ENCODE measurements at regions not wholly inside any gene's neighbourhood (a gene's known extent, or its start where the extent isn't known, plus 50 kb on each side); places are given as distances from the start of the nearest gene placed in this dataset.

DNA sequence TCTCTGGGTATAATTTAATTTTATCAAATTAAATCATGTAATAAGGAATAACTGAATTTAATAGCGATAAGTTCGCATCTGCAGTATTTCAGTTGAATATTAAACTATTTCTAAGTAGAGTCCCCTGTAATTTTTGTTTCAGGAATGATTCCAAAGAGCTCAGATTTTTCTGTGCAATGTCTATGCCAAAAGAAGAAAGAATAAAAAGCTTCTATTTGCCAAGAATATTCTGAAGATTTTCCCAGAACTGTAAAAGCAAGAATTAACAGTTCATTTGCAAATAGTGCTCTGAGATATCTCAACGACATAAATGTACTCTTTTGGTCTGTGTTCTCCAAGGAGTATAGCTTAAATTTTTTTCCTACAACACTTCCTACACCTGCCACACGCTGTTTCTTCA lies 1242.8 kb upstream of the DIAPH2 start:
- no peak for ATAC-seq
- TF ChIP-seq RARB (CRISPR knock-in tag; IDR thresholded peaks at IDR 0.05), result no peak
- TF ChIP-seq TOX (CRISPR knock-in tag; IDR thresholded peaks at IDR 0.05; ENCODE audit: borderline replicate concordance), result no peak
- no peak for TF ChIP-seq CSDC2 (CRISPR knock-in tag; IDR thresholded peaks at IDR 0.05)
- TF ChIP-seq ZC3H10 (CRISPR knock-in tag; IDR thresholded peaks at IDR 0.05), result no peak
- TF ChIP-seq ZNF70 (CRISPR knock-in tag; IDR thresholded peaks at IDR 0.05), result no peak
- no peak for TF ChIP-seq ZFP3 (CRISPR knock-in tag; IDR thresholded peaks at IDR 0.05)
- TF ChIP-seq ZNF8 (CRISPR knock-in tag; IDR thresholded peaks at IDR 0.05), result no peak
- TF ChIP-seq, protein P1, sequence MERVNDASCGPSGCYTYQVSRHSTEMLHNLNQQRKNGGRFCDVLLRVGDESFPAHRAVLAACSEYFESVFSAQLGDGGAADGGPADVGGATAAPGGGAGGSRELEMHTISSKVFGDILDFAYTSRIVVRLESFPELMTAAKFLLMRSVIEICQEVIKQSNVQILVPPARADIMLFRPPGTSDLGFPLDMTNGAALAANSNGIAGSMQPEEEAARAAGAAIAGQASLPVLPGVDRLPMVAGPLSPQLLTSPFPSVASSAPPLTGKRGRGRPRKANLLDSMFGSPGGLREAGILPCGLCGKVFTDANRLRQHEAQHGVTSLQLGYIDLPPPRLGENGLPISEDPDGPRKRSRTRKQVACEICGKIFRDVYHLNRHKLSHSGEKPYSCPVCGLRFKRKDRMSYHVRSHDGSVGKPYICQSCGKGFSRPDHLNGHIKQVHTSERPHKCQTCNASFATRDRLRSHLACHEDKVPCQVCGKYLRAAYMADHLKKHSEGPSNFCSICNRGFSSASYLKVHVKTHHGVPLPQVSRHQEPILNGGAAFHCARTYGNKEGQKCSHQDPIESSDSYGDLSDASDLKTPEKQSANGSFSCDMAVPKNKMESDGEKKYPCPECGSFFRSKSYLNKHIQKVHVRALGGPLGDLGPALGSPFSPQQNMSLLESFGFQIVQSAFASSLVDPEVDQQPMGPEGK (CRISPR knock-in tag; IDR thresholded peaks at IDR 0.05; ENCODE audit: borderline replicate concordance), result no peak
- TF ChIP-seq ARNTL (CRISPR knock-in tag; IDR thresholded peaks at IDR 0.05; ENCODE audit: borderline replicate concordance, low read depth), result no peak
- TF ChIP-seq, protein P2, sequence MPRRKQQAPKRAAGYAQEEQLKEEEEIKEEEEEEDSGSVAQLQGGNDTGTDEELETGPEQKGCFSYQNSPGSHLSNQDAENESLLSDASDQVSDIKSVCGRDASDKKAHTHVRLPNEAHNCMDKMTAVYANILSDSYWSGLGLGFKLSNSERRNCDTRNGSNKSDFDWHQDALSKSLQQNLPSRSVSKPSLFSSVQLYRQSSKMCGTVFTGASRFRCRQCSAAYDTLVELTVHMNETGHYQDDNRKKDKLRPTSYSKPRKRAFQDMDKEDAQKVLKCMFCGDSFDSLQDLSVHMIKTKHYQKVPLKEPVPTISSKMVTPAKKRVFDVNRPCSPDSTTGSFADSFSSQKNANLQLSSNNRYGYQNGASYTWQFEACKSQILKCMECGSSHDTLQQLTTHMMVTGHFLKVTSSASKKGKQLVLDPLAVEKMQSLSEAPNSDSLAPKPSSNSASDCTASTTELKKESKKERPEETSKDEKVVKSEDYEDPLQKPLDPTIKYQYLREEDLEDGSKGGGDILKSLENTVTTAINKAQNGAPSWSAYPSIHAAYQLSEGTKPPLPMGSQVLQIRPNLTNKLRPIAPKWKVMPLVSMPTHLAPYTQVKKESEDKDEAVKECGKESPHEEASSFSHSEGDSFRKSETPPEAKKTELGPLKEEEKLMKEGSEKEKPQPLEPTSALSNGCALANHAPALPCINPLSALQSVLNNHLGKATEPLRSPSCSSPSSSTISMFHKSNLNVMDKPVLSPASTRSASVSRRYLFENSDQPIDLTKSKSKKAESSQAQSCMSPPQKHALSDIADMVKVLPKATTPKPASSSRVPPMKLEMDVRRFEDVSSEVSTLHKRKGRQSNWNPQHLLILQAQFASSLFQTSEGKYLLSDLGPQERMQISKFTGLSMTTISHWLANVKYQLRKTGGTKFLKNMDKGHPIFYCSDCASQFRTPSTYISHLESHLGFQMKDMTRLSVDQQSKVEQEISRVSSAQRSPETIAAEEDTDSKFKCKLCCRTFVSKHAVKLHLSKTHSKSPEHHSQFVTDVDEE (CRISPR knock-in tag; IDR thresholded peaks at IDR 0.05), result no peak
- TF ChIP-seq ZFP30 (CRISPR knock-in tag; IDR thresholded peaks at IDR 0.05), result no peak

- no peak for ATAC-seq
- no peak for TF ChIP-seq ESRRG (CRISPR knock-in tag; IDR thresholded peaks at IDR 0.05)
- no peak for TF ChIP-seq PPARA (CRISPR knock-in tag; IDR thresholded peaks at IDR 0.05; ENCODE audit: borderline replicate concordance)
- no peak for TF ChIP-seq ISL1 (CRISPR knock-in tag; IDR thresholded peaks at IDR 0.05)
Observed at GRCh38 chrX:95484781-95485180, 1199.9 kb upstream of the DIAPH2 start.

- no peak for ATAC-seq
- no peak for TF ChIP-seq GLIS3 (CRISPR knock-in tag; IDR thresholded peaks at IDR 0.05)
- TF ChIP-seq, protein P3, sequence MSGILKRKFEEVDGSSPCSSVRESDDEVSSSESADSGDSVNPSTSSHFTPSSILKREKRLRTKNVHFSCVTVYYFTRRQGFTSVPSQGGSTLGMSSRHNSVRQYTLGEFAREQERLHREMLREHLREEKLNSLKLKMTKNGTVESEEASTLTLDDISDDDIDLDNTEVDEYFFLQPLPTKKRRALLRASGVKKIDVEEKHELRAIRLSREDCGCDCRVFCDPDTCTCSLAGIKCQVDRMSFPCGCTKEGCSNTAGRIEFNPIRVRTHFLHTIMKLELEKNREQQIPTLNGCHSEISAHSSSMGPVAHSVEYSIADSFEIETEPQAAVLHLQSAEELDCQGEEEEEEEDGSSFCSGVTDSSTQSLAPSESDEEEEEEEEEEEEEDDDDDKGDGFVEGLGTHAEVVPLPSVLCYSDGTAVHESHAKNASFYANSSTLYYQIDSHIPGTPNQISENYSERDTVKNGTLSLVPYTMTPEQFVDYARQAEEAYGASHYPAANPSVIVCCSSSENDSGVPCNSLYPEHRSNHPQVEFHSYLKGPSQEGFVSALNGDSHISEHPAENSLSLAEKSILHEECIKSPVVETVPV (CRISPR knock-in tag; IDR thresholded peaks at IDR 0.05), result no peak
- TF ChIP-seq ARNTL (CRISPR knock-in tag; IDR thresholded peaks at IDR 0.05; ENCODE audit: borderline replicate concordance, low read depth), result no peak
- TF ChIP-seq, protein P1 (CRISPR knock-in tag; IDR thresholded peaks at IDR 0.05; ENCODE audit: borderline replicate concordance), result no peak
- no peak for TF ChIP-seq BACH2 (CRISPR knock-in tag; IDR thresholded peaks at IDR 0.05; ENCODE audit: borderline replicate concordance)
- no peak for TF ChIP-seq ZC3H10 (CRISPR knock-in tag; IDR thresholded peaks at IDR 0.05)
- TF ChIP-seq, protein P4, sequence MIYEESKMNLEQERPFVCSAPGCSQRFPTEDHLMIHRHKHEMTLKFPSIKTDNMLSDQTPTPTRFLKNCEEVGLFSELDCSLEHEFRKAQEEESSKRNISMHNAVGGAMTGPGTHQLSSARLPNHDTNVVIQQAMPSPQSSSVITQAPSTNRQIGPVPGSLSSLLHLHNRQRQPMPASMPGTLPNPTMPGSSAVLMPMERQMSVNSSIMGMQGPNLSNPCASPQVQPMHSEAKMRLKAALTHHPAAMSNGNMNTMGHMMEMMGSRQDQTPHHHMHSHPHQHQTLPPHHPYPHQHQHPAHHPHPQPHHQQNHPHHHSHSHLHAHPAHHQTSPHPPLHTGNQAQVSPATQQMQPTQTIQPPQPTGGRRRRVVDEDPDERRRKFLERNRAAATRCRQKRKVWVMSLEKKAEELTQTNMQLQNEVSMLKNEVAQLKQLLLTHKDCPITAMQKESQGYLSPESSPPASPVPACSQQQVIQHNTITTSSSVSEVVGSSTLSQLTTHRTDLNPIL (CRISPR knock-in tag; IDR thresholded peaks at IDR 0.05; ENCODE audit: low read depth), result no peak
- no peak for TF ChIP-seq ISL1 (CRISPR knock-in tag; IDR thresholded peaks at IDR 0.05)
- no peak for TF ChIP-seq ZFP30 (CRISPR knock-in tag; IDR thresholded peaks at IDR 0.05)
- no peak for TF ChIP-seq RARB (CRISPR knock-in tag; IDR thresholded peaks at IDR 0.05)
- TF ChIP-seq TOX (CRISPR knock-in tag; IDR thresholded peaks at IDR 0.05; ENCODE audit: borderline replicate concordance), result no peak
- TF ChIP-seq CSDC2 (CRISPR knock-in tag; IDR thresholded peaks at IDR 0.05), result no peak
- no peak for TF ChIP-seq ZNF8 (CRISPR knock-in tag; IDR thresholded peaks at IDR 0.05)
- no peak for TF ChIP-seq OSR1 (CRISPR knock-in tag; IDR thresholded peaks at IDR 0.05)
- TF ChIP-seq ZNF70 (CRISPR knock-in tag; IDR thresholded peaks at IDR 0.05), result no peak
- no peak for TF ChIP-seq PPARA (CRISPR knock-in tag; IDR thresholded peaks at IDR 0.05; ENCODE audit: borderline replicate concordance)
- TF ChIP-seq POU6F1 (CRISPR knock-in tag; IDR thresholded peaks at IDR 0.05; ENCODE audit: borderline replicate concordance, low read depth), result no peak
- TF ChIP-seq TCF4 (CRISPR knock-in tag; IDR thresholded peaks at IDR 0.05; ENCODE audit: borderline replicate concordance), result no peak
Observed at GRCh38 chrX:95505721-95506120, 1178.9 kb upstream of the DIAPH2 start.

All from SK-N-SH treated with all-trans-retinoic acid at 6 μM for 48 hours (cell line).